Ishikawa (cell line): ENCODE measurements at regions not wholly inside any gene's neighbourhood (a gene's known extent, or its start where the extent isn't known, plus 50 kb on each side); places are given as distances from the start of the nearest gene placed in this dataset.

Experiments
- CEBPB ChIP-seq: IDR thresholded peaks from 2 replicates; pipeline ENCODE4 v1.6.1; 2012
- CREB1 ChIP-seq: IDR thresholded peaks from 2 replicates; pipeline ENCODE4 v1.6.1; 2012; ENCODE audit warnings: low read depth
- EGR1 ChIP-seq: IDR thresholded peaks from 2 replicates; pipeline ENCODE4 v1.6.1; 2012
- EP300 ChIP-seq: IDR thresholded peaks from 2 replicates; pipeline ENCODE4 v1.6.1; 2012; ENCODE audit warnings: borderline replicate concordance
- FOXM1 ChIP-seq: IDR thresholded peaks from 2 replicates; pipeline ENCODE4 v1.6.1; 2012; ENCODE audit warnings: low read depth, borderline replicate concordance
- MAX ChIP-seq: IDR thresholded peaks from 2 replicates; pipeline ENCODE4 v1.6.1; 2012
- NFIC ChIP-seq: IDR thresholded peaks from 2 replicates; pipeline ENCODE4 v1.6.1; 2012
- RAD21 ChIP-seq: IDR thresholded peaks from 2 replicates; pipeline ENCODE4 v1.6.1; 2012; ENCODE audit warnings: low read depth
- REST ChIP-seq: IDR thresholded peaks from 2 replicates; pipeline ENCODE4 v1.6.1; 2012; ENCODE audit warnings: low read depth, mild to moderate bottlenecking
- TAF1 ChIP-seq: IDR thresholded peaks from 2 replicates; pipeline ENCODE4 v1.6.1; 2012; ENCODE audit warnings: low read depth, mild to moderate bottlenecking
- TCF12 ChIP-seq: IDR thresholded peaks from 2 replicates; pipeline ENCODE4 v1.6.1; 2012; ENCODE audit warnings: low read depth
- TEAD4 ChIP-seq: IDR thresholded peaks from 2 replicates; pipeline ENCODE4 v1.6.1; 2012
- USF1 ChIP-seq: IDR thresholded peaks from 2 replicates; pipeline ENCODE4 v1.6.1; 2012
- YY1 ChIP-seq: IDR thresholded peaks from 2 replicates; pipeline ENCODE4 v1.6.1; 2012; ENCODE audit warnings: low read depth
- ZBTB7A ChIP-seq: IDR thresholded peaks from 2 replicates; pipeline ENCODE4 v1.6.1; 2012; ENCODE audit warnings: low read depth

- TF ChIP-seq CREB1, result no peak
- TF ChIP-seq TAF1, result no peak
- no peak for TF ChIP-seq CEBPB
- no peak for TF ChIP-seq YY1
Observed at GRCh38 chr10:28149746-28150145, 150.9 kb upstream of the ODAD2 start.

- no peak for TF ChIP-seq TCF12
- TF ChIP-seq NFIC, result no peak
- no peak for TF ChIP-seq TAF1
- no peak for TF ChIP-seq REST
- TF ChIP-seq ZBTB7A, result no peak
- TF ChIP-seq CREB1, result no peak
Observed at GRCh38 chr10:28147706-28148105, 148.8 kb upstream of the ODAD2 start.

GRCh38 chr10:28139138-28139537, 140.3 kb upstream of the ODAD2 start:
- TF ChIP-seq CREB1 (no peak), FOXM1 (no peak), YY1 (no peak), ZBTB7A (no peak), TCF12 (no peak), CEBPB (no peak), MAX (no peak), TEAD4 (peak; percentile 64), REST (no peak), EP300 (peak; percentile 50; the same call in 1 of the 2 replicates)

GRCh38 chr10:28137907-28138880, 139.3 kb upstream of the ODAD2 start:
- no peak for TF ChIP-seq USF1
- TF ChIP-seq FOXM1, result no peak
- TF ChIP-seq NFIC, result no peak
- no peak for TF ChIP-seq EGR1
- TF ChIP-seq TAF1, result no peak
- TF ChIP-seq CREB1, result no peak
- TF ChIP-seq RAD21, result no peak
- no peak for TF ChIP-seq TEAD4
- no peak for TF ChIP-seq EP300
- no peak for TF ChIP-seq MAX
- TF ChIP-seq REST, result no peak
- TF ChIP-seq CEBPB, result no peak
- TF ChIP-seq YY1, result no peak
- TF ChIP-seq ZBTB7A, result no peak
- TF ChIP-seq TCF12, result no peak

- TF ChIP-seq EGR1, result no peak
- no peak for TF ChIP-seq RAD21
- TF ChIP-seq FOXM1, result no peak
- no peak for TF ChIP-seq MAX
- TF ChIP-seq REST, result no peak
- no peak for TF ChIP-seq CEBPB
- TF ChIP-seq CREB1, result no peak
- TF ChIP-seq NFIC, result no peak
Observed at GRCh38 chr10:28135258-28135657, 136.4 kb upstream of the ODAD2 start.
